ELR (cell line): ENCODE measurements at regions not wholly inside any gene's neighbourhood (a gene's known extent, or its start where the extent isn't known, plus 50 kb on each side); places are given as distances from the start of the nearest gene placed in this dataset.
"Not testable (repeated sequence)": the region's sequence is repeated elsewhere in the genome, so short reads cannot be mapped to it uniquely, and the experiment has no call there.

Experiments used
- DNase-seq: peaks from one replicate; pipeline ENCODE4 v3.0.0-alpha.2; 2015; ENCODE audit warnings: low read depth

DNA sequence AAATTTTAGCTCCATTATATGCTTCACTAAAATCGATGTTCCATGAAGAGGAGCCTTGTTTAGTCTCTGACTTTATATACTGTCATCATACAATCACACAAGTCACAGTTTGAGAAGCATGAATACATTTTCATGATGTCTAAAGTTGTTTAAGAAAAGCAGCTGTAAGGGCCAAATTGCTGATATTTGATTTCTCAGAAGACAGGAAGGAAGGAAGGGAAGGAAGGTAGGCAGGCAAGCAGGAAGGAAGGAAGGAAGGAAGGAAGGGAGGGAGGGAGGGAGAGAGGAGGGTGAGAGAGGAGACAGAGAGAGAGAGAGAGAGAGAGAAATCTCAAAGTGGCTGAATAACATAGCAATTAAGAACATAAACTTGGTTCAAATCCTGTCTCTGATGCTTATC is 153.7 kb downstream of the RTL9 start:
- no peak for DNase-seq

DNA sequence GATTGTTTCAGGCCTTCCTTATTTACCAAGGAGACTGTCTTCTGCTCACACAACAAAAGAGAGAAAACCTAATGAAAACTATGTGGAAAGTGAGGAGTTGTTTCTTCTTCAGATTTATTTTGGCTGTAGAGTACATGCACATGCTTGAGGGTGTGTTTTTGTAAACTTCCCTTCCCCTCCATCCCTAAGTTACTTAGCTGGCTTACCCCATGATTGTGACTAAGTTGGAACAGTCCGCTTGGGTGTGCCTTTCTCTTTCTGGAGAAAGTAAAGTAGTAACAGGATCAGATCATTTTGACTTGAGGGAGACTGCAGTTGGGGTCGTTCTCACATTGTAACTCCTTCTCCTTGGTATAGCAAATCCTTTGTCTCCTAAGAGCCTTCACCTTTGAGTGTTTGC is 155.9 kb downstream of the RTL9 start:
- DNase-seq: no peak

DNA sequence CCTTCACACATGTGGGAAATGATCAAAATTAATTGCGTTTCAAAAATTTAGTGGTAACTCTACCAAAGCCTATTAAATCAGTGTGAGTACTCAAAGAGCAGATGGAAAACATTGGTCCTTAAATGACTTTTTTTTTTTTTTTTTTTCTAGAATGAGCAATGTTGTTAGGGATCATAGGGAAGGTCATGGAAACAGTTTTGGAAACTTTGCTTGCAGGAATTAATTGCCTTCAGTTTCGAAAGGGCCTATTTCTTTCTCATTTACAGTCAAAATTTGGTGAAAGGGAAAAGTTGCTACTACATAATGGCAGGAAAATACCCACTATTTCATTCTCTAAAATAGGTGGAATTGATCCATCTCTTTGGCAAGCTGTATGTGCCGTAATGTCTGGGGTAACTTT is 160.9 kb downstream of the RTL9 start:
- no peak for DNase-seq

DNA sequence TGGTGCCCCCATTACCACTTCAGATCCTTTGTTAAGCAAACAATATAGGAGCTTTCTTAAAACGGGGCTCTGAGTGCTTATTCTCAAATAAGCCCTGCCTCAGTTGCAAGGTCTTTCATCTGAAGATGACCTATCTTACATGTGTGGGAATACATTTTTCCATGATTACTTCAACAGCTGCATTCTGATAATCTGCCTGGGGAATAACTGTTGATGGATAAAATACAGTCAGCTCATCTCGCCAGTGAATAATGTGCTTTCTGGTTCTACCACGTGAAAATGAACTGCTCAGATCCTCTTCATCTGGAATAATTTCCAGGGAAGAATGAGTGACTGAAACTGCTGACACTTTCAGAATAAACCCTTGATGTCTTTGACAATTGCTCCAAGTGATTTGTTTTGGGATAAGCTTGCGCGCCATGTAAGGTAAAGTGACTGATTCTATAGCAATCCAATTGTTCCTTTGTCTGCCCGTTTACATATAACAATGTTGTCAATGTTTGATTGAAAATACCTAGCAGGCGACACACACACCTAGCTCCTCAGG is 161.3 kb downstream of the RTL9 start:
- no peak for DNase-seq

DNA sequence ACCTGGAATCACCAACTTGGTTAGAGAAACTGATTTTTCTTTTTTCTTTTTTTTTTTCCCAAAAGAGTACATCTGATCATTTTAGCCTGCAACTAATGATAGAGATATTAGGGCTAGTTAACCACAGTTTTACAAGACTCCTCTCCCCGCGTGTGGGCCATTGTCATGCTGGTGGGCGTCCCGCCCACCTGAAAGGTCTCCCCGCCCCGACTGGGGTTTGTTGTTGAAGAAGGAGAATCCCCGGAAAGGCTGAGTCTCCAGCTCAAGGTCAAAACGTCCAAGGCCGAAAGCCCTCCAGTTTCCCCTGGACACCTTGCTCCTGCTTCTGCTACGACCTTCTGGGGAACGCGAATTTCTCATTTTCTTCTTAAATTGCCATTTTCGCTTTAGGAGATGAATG is 162.0 kb downstream of the RTL9 start:
- DNase-seq: not testable (repeated sequence)

DNA sequence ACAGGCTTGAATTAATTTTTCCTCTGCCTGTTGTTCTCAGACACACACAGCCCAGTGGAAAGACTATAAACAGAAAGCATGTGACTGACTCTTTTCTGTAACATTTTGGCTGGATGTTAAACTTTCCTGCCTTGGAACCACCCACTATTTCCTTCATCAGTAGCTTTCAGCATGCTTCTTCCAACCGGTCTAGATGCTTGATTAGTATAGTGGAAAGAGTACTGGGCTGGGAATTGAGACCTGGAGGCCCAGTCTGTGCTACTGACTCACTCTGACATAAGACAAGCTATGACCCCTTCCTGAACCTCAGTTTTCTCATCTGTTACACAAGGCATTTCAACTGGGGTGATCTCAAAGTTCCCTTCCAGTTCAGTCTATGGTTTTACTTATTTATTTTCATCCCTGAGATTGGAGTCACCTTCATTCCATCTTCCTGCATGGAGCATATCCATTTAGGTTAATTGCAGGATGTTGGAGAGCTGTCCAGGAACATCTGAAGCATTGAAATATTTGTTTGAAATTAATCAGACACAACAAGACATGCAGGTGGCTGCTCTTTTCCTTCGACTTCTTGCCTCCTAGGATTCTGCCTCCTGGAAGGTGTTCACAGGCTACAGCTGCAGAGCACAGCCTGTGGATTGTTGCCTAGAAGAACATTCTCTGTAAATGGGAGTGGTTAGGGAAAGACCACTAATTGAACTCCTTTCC is 173.4 kb downstream of the RTL9 start:
- peak; percentile 37 for DNase-seq

DNA sequence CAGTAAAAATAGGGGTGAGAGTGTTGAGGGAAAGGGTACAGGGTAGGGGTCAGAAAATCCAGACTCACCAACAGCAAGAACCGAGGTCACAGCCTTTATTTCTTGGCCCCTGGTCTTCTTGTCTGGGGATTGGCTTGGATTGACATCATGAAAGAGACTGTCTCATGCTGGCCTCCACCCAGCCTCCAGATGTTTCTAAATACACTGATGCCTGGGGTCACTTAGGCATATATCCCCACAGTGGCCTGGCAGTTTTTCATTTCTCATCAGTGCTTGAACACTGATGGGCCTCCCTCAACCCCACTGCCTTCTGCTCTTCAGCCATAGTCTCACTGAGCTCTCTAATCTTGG is 173.9 kb downstream of the RTL9 start:
- no peak for DNase-seq

DNA sequence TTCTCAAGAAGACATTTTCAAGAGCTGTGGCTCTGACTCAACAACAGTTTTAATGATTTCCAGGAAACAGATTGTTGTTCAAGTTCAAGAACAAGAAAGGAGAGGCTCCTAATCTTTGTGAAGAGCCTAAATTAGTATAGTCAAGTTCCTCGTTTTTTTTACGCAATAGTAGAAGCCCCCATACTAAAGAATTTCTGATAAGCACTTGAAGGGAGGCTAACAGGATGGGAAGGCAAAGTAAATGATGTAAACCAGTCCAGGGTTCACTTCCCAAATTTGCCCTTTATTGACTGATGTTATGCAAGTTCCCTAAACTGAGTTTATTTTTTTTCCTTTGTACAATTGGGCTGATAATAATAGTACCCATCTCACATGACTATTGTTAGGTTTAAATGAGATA is 178.2 kb downstream of the RTL9 start:
- no peak for DNase-seq

DNA sequence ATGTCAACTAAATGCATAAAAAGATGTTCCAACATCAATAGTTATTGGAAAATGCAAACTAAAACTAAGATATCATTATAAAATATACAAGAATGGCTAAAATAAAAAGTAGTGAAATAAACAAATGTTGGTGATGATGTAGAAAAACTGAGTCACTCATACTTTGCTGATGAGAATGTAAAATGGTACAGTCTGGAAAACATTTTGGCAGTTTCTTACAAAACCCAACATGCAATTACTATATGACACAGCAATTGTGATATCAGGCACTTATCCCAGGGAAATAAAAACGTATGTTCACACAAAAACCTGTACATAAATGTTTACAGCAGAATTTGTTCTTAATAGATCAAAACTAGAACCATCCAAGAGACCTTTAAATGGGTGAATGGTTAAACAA is 182.6 kb downstream of the RTL9 start:
- peak; percentile 43 for DNase-seq

DNA sequence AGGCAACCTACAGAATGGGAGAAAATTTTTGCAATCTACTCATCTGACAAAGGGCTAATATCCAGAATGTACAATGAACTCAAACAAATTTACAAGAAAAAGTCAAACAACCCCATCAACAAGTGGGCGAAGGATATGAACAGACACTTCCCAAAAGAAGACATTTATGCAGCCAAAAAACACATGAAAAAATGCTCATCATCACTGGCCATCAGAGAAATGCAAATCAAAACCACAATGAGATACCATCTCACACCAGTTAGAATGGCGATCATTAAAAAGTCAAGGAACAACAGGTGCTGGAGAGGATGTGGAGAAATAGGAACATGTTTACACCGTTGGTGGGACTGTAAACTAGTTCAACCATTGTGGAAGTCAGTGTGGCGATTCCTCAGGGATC is 192.2 kb downstream of the RTL9 start:
- DNase-seq: not testable (repeated sequence)

DNA sequence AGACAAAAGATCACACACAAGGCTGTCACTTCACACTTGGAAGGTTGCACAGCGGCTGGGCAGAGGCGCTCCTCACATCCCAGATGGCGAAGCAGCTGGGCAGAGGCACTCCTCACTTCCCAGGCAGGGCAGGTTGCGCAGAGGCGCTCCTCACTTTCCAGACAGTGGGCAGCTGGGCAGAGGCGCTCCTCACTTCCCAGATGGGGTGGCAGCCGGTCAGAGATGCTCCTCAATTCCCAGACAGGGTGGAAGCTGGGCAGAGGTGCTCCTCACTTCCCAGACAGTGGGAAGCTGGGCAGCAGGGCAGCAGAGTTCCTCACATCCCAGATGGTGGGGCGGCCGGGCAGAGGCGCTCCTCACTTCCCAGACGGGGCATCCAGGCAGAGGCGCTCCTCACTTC is 199.2 kb downstream of the RTL9 start:
- no peak for DNase-seq

DNA sequence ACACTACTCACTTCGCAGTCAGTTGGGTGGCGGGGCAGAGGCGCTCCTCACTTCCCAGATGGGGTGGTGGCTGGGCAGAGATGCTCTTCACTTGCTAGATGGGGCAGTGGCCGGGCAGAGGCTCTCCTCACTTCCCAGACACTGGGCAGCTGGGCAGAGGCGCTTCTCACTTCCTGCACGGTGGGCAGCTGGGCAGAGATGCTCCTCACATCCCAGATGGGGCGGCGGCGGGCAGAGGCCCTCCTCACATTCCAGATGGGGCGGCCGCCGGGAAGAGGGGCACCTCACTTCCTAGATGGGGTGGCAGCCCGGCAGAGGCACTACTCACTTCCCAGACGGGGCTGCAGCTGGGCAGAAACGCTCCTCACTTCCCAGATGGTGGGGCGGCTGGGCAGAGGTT is 199.8 kb downstream of the RTL9 start:
- no peak for DNase-seq

DNA sequence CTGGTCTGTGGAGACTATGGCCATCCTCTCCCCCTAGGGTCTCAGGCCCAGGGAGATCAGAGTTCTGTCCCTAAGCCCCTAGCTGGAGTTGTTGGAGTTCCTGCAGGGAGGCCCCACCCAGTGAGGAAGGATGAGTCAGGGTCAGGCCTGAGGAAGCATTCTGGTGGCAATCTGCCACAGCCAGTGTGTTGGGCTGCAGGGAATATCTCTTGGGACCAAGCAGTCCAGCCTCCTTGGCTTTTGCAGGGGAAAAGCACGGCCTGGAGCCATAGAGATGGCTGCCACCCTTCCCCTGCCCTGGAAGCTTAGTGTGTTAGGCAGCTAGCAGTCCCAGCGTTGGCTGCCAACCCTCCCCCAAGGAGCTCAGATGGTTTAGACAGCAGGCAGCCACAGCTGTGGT is 202.4 kb downstream of the RTL9 start:
- peak; percentile 72 for DNase-seq

DNA sequence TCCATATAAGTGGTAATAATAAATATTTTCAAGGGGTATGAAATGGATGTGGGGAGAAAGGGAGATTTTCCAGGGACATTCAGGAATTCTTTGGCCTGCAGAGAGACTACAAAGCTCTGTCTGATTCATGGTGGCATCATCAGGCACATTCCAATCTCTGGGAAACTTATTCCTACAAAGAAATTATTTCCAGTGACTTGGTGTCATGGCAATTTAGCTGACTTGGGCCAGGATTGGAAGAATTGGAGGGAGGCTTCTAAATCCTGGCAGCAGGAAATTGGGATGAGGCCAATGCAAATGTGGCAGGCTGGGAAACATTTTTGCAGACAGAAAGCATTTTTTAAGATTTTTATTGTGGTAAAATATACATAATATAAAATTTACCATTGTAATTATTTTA is 204.6 kb downstream of the RTL9 start:
- DNase-seq: peak; percentile 82

DNA sequence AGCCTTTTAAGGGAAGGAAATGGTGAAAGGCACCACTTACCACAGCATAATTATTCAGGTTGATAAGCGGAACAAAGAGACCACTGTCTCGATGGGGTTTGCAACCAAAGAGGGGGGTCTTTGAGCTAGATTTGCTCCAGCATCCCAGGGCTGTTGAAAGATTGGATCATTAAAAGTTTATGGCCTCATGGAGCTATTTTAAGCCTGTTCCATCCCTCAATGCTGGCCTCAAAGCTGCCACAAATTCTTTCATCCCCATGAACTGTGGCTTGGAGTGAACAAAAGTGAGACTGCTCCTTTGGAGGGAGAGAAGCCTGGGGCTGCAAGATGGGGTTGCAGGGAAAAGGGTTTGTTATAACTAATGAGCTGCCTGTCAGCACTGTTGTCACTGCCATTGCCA is 209.8 kb downstream of the RTL9 start:
- no peak for DNase-seq

DNA sequence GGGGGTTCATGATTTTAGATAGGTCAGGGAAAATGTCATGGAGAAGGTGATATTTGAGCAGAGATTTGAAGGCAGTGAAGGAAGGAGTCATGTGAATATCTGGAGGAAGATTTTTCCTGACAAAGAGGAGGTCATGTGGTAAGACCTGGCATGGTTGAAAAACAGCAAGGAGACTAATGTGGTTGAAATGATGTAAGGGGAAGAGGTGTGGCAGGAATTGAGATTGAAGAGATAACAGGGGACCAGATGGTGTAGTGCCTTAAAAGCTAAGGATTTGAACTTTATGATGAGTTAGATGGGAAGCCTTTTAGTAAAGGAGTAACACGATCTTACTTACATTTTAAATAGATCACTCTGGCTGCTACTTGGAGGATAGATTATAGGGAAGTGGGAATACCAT is 210.9 kb downstream of the RTL9 start:
- peak; percentile 71 for DNase-seq

DNA sequence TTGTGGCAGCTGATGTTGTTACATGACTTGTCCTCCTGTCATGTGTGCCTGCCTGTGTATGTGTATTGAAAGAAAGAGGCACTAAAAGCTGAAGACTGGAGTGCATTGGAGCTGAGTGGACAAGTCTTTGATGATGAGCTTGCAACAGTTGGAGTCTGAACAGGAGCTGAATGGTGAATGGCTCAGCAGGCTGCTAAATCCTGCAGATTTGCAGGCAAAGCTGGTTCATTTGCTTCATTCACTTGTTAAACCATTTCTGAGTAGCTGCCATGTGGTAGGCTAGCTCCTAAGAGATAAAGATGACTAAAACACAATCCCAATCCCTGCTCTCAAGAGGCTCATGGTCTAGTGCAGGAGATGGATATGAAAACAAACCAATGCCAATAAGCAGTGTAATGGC is 217.3 kb downstream of the CHRDL1 start:
- no peak for DNase-seq

DNA sequence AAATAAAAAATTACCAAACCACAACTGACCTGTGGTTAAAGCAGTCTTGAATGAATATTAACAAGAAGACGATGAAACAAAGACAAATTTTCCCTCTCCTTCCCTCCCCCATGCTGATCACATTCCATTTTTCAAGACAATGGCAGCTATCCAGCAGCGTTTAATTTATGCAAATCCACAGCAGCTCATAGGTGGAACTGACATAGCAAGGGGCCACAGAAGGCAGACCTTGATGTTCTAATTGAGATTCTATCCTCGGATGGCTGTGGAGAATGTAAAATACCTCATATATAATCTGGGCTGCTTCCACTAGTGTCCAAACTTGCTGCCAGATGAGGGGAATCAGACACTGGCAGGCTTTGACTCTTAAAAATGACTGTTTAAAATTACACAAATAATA is 211.5 kb downstream of the CHRDL1 start:
- no peak for DNase-seq

DNA sequence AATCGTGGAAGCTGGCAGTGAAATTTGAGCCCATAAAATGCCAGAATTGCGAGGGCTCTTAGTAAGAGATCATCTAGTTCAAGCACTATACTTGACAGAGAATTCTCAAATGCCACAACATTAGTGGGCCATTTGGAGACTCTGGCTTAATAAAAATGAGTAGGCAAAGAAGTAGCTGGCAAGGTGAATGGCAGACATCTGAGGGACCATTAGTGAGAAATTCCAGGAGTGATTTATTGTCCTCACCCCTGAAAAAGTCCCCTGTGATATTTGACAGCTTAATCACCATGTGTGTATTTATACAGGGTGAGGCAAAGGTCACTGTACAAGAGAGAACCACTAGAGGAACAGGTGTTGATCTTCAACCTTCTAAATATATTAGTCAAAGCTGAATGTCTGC is 207.5 kb downstream of the CHRDL1 start:
- no peak for DNase-seq

DNA sequence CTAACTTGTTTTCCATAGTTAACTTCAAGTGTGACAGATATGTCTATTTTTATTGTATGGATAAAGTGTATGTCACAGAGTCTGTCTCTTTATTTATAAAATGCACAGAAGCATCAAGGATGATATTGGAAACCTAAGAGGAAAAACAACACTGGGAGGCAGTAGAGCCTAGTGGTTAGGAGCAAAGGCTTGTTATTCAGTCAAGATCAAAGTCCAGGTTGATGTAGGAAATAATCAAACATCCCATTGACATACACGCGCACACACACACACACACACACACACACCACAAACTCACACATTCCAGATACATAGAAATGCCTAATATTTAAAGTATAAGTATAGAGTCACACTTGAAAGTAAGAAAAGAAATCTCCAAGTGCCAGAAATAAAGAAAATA is 206.8 kb downstream of the CHRDL1 start:
- peak; percentile 10 for DNase-seq

DNA sequence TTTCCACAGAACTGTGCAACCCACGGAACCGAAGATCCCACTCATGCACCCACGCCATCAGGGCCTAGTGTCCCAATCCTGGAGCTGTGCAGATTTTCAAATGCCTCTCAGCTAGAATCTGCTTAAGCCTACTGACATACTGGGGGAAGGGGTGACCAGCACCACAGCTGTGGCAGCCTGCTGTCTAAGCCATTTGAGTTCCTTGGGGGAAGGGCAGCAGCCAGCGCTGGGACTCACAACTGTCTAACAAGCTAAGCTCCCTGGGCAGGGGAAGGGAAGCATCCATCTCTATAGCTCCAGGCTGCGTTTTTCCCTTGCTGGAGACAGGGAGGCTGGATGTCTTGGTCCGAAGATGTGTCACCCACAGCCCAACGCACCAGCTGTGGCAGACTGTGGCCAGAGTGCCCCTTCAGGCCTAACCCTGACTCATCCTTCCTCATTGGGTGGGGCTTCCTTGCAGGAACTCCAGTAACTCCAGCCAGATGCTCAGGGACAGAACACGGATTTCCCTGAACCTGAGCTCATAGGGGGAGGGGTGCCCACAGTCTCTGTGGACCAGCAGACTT is 194.8 kb downstream of the CHRDL1 start:
- peak; percentile 93 for DNase-seq

DNA sequence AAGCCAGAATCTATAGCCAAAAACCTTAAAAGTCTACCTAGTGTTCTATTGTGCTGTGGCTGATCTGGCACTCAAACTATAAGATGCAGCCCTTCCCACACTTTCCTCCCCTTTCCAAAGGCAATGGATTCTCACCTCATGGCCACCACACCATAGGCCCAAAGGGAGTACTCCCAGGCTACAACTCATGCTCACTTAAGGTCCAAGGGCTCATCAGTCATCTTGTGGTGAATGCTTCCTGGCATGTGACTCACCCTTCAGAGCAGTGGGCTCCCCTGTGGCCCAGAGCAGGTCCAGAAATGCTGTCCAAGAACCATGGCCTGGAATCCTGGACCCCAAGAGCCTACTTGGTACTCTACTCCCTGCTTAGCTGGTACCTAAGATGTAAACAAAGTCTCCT is 181.0 kb downstream of the CHRDL1 start:
- peak; percentile 43 for DNase-seq
